Fibroblast of lung (primary cell): ENCODE measurements at regions not wholly inside any gene's neighbourhood (a gene's known extent, or its start where the extent isn't known, plus 50 kb on each side); places are given as distances from the start of the nearest gene placed in this dataset.
"Not testable (repeated sequence)": the region's sequence is repeated elsewhere in the genome, so short reads cannot be mapped to it uniquely, and the experiment has no call there.

Source experiments
- DNase-seq, 2 donors: peaks; one replicate each; pipeline versions ENCODE4 v3.0.0 to v3.0.0-alpha.2; 2010; ENCODE audit warnings: low read depth in 2 of 2
- H2AFZ ChIP-seq: 2 replicates; pipeline ENCODE4 v1.5.1; 2012; ENCODE audit warnings: low read length, control low read depth, inconsistent platforms
- H3K27ac ChIP-seq: 2 replicates; pipeline ENCODE4 v1.5.1; 2011; ENCODE audit warnings: low read length, control low read depth; ENCODE audit not compliant: insufficient read depth
- H3K27me3 ChIP-seq: 2 replicates; pipeline ENCODE4 v1.5.1; 2011; ENCODE audit warnings: mild to moderate bottlenecking, low read length; ENCODE audit not compliant: control insufficient read depth, insufficient read depth
- H3K36me3 ChIP-seq: 2 replicates; pipeline ENCODE4 v1.5.1; 2011; ENCODE audit warnings: low read length; ENCODE audit not compliant: control insufficient read depth, insufficient read depth
- H3K4me1 ChIP-seq: 2 replicates; pipeline ENCODE4 v1.5.1; 2011; ENCODE audit warnings: low read length; ENCODE audit not compliant: control insufficient read depth, insufficient read depth; ENCODE audit errors: extremely low read depth
- H3K4me2 ChIP-seq: 2 replicates; pipeline ENCODE4 v1.5.1; 2011; ENCODE audit warnings: low read length, control low read depth; ENCODE audit not compliant: insufficient read depth; ENCODE audit errors: extremely low read depth
- H3K4me3 ChIP-seq, 4 experiments: fragments of 200-600 bp in 1 of 4; sonication (generic) in 1 of 4; replicated peaks in 1 of 4; 2 replicates each; pipeline ENCODE4 v1.5.1; 2011 to 2016; ENCODE audit warnings: low read length in 4 of 4, low read depth in 3 of 4, mild to moderate bottlenecking in 3 of 4, control low read depth in 2 of 4, inconsistent platforms in 1 of 4, mixed read lengths in 1 of 4; ENCODE audit not compliant: insufficient read depth in 1 of 4; ENCODE audit errors: control extremely low read depth in 1 of 4
- H3K79me2 ChIP-seq: 2 replicates; pipeline ENCODE4 v1.5.1; 2012; ENCODE audit warnings: mild to moderate bottlenecking, low read length, inconsistent platforms; ENCODE audit not compliant: control insufficient read depth, insufficient read depth
- H3K9ac ChIP-seq: 2 replicates; pipeline ENCODE4 v1.5.1; 2011; ENCODE audit warnings: mild to moderate bottlenecking, low read length, control low read depth; ENCODE audit not compliant: insufficient read depth
- H3K9me3 ChIP-seq: 2 replicates; pipeline ENCODE4 v1.5.1; 2012; ENCODE audit warnings: low read depth, low read length; ENCODE audit not compliant: control insufficient read depth, insufficient read depth
- H4K20me1 ChIP-seq: 2 replicates; pipeline ENCODE4 v1.5.1; 2011; ENCODE audit warnings: low read length; ENCODE audit not compliant: control insufficient read depth, insufficient read depth; ENCODE audit errors: extremely low read depth
- CTCF ChIP-seq, 2 donors: IDR thresholded peaks in 1 of 2; conservative IDR thresholded peaks in 1 of 2; 1 replicate in 1 of 2; 2 replicates in 1 of 2; pipeline ENCODE4 v1.5.1; 2011 to 2012; ENCODE audit warnings: low read length in 2 of 2, control low read depth in 1 of 2, inconsistent platforms in 1 of 2, low read depth in 1 of 2, mild to moderate bottlenecking in 1 of 2
- EZH2 ChIP-seq: IDR thresholded peaks from 2 replicates; pipeline ENCODE4 v1.5.1; 2012; ENCODE audit warnings: low read length, control low read depth, mild to moderate bottlenecking; ENCODE audit errors: missing control alignments

- DNase-seq, result no peak
- Histone ChIP-seq H2AFZ (no peak overlapping the region), H4K20me1 (no peaks in the 10 kb centered on the region), H3K27ac (no peak overlapping the region), H3K4me1 (no peaks in the 10 kb centered on the region), H3K36me3 (no peaks in the 10 kb centered on the region), H3K4me3 (no peak overlapping the region), H3K9me3 (no peaks in the 10 kb centered on the region), H3K79me2 (no peaks in the 10 kb centered on the region), H3K9ac (no peak overlapping the region), H3K4me2 (no peak overlapping the region), H3K27me3 (no peaks in the 10 kb centered on the region)
- no peak for TF ChIP-seq CTCF (conservative IDR thresholded peaks at IDR 0.05 in 1 of 2, IDR thresholded peaks at IDR 0.05 in 1 of 2; ENCODE audit: low read depth in 1 of 2, low read length in 2 of 2)
- TF ChIP-seq EZH2, result no peak
These were observed 105.6 kb upstream of the ALDH3B2 start for GRCh38 chr11:67780056-67780455.

DNA sequence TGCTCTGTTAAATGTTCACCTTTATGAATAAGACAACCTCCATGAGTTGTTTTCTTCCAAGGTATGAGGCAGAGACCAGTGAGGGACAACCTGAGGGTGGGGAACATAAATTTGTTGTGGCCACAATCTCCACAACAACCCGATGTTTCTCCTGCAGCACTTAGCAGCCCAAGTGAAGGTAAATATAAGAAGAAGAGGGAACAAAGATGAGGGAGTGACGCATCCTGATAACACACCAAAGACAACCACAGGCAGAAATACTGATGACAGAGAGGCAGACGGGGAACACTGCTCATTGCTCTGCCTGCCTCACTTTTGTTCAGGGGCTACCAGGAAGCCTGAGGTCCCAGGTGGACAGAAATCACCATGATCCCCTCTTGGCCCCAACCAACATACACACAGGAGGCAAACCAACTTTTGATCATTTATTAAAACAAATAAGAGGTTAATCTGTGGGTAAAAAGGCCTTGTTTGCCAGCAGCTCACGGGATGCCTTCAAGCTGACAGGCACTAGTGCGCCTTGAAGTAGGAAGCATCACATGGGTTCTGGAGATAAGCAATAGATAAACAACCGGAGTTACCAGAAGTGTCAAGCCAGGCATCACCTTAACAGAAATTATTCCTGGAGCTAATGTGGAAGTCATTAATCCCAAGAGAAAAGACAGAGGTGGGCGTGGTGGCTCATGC lies 104.9 kb upstream of the ALDH3B2 start:
- H3K9ac ChIP-seq, H3K27ac ChIP-seq, H3K4me3 ChIP-seq: not testable (repeated sequence)

DNA sequence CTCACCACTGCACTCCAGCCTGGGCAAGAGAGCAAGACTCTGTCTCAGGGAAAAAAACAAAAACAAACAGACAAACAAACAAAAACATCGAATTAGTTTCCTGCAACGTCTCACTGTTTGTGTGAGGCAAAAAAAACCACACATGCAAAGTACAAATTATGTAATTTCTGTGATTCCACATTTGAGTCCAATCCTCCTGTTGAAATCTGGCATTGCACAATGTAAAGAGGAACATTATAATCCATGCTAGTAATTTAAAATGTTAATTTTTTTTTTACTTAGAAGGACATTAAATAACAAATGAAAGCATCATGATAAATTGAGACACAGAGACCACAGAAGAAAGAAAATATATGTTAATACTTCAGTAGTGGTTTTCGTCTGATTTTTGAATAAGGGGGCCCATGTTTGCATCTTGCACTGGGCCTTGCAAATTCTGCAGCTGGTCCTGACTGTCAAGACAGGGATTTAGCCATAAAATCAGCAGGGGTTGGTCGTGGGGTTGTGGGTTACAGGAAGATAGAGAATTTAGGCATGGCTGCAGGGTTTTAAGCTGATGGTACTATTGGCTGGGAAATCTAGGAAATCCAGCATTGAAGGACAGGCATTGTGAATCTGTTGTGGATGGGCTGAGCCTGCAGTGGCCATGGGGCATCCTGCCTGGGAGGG lies 102.6 kb upstream of the ALDH3B2 start:
- TF ChIP-seq CTCF (conservative IDR thresholded peaks at IDR 0.05 in 1 of 2, IDR thresholded peaks at IDR 0.05 in 1 of 2; ENCODE audit: low read depth in 1 of 2, low read length in 2 of 2) (no peak), EZH2 (no peak)
- H3K4me3 ChIP-seq, result no peak overlapping the region
- no peaks in the 10 kb centered on the region for H3K4me1 ChIP-seq
- no peak for DNase-seq
- no peak overlapping the region for H3K9ac ChIP-seq
- H3K36me3 ChIP-seq, result no peaks in the 10 kb centered on the region
- H3K9me3 ChIP-seq, result no peaks in the 10 kb centered on the region
- no peaks in the 10 kb centered on the region for H3K27me3 ChIP-seq
- H3K27ac ChIP-seq, result no peak overlapping the region
- H4K20me1 ChIP-seq, result no peaks in the 10 kb centered on the region
- no peaks in the 10 kb centered on the region for H3K79me2 ChIP-seq
- no peak overlapping the region for H2AFZ ChIP-seq
- H3K4me2 ChIP-seq, result no peak overlapping the region

More for the DNA sequence above, 104.9 kb upstream of the ALDH3B2 start:
- not testable (repeated sequence) for H3K4me2 ChIP-seq, H3K79me2 ChIP-seq, H3K27me3 ChIP-seq, H2AFZ ChIP-seq, H3K4me1 ChIP-seq, H3K9me3 ChIP-seq, DNase-seq, H3K36me3 ChIP-seq, H4K20me1 ChIP-seq

GRCh38 chr11:67774175-67774574 lies 99.8 kb upstream of the ALDH3B2 start:
- not testable (repeated sequence) for H2AFZ ChIP-seq, H3K4me1 ChIP-seq, H3K9ac ChIP-seq, H3K79me2 ChIP-seq, H3K27me3 ChIP-seq, DNase-seq, H3K9me3 ChIP-seq, H3K4me2 ChIP-seq, H3K27ac ChIP-seq, H3K4me3 ChIP-seq, H3K36me3 ChIP-seq, H4K20me1 ChIP-seq

DNA sequence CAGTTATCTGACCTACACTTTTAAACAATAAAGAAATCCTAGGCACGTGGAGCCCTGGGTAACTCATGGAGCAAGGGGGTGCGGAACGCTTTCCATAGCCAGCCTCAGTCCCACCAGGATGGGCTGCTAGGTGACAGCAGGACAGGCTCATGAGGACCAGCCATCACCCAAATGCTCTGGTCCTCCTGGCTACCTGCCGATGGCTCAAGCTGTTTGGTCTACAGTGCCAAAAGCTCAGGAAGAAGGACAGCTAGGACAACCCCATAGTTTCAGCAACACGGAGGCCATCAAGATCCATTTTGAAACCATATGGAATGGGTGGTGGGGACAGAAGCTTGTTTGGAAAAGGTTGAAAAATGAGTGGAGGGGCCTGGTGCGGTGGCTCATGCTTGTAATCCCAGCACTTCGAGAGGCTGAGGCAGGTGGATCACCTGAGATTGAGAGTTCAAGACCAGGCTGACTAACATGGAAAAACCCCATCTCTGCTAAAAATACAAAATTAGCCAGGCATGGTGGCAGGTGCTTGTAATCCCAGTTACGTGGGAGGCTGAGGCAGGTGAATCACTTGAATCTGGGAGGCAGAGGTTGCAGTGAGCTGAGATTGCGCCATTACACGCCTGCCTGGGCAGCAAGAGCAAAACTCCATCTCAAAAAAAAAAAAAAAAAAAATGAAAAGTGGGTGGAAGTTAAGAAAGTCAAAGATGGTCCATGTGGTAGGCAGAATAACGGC lies 93.7 kb upstream of the ALDH3B2 start:
- H3K79me2 ChIP-seq, DNase-seq, H3K9ac ChIP-seq, H3K27ac ChIP-seq, H3K27me3 ChIP-seq, H3K4me1 ChIP-seq, H3K4me3 ChIP-seq, H2AFZ ChIP-seq, H3K9me3 ChIP-seq, H3K4me2 ChIP-seq, H4K20me1 ChIP-seq, H3K36me3 ChIP-seq: not testable (repeated sequence)
